GM12865 (cell line): ENCODE measurements at regions not wholly inside any gene's neighbourhood (a gene's known extent, or its start where the extent isn't known, plus 50 kb on each side); places are given as distances from the start of the nearest gene placed in this dataset.

ENCODE experiments used
- DNase-seq: peaks from one replicate; pipeline ENCODE4 v3.0.0; 2010; ENCODE audit warnings: low read depth
- H3K4me3 ChIP-seq: 2 replicates; pipeline ENCODE4 v1.5.1; 2011; ENCODE audit warnings: mild to moderate bottlenecking, low read depth, low read length, control low read depth
- TF ChIP-seq, protein P1 (sequence below): IDR thresholded peaks from 2 replicates; pipeline ENCODE4 v1.5.1; 2011; ENCODE audit warnings: low read length, control low read depth, low read depth, inconsistent platforms; ENCODE audit not compliant: insufficient read depth; ENCODE audit errors: missing control alignments

DNA sequence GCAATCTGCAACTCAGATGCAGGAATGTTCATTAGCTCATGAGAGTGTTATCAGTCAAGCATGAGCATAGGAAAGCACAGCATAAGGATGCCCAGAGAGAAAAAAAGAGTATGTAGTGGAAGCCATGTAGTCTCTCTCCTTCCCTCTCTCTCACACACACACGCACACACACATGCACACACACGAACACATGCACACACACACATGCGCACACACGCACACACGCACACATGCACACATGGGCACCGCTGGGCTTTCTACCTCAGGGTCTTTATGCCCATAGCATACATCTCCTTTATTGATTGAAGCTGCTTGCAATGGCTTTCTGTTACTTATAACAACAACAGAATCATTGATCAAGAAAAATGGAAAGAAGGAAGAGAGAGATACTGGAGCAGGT is 240.9 kb downstream of the ETNK1 start:
- DNase-seq = no peak
- TF ChIP-seq, protein P1, sequence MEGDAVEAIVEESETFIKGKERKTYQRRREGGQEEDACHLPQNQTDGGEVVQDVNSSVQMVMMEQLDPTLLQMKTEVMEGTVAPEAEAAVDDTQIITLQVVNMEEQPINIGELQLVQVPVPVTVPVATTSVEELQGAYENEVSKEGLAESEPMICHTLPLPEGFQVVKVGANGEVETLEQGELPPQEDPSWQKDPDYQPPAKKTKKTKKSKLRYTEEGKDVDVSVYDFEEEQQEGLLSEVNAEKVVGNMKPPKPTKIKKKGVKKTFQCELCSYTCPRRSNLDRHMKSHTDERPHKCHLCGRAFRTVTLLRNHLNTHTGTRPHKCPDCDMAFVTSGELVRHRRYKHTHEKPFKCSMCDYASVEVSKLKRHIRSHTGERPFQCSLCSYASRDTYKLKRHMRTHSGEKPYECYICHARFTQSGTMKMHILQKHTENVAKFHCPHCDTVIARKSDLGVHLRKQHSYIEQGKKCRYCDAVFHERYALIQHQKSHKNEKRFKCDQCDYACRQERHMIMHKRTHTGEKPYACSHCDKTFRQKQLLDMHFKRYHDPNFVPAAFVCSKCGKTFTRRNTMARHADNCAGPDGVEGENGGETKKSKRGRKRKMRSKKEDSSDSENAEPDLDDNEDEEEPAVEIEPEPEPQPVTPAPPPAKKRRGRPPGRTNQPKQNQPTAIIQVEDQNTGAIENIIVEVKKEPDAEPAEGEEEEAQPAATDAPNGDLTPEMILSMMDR = no peak
- H3K4me3 ChIP-seq = no peak overlapping the region

DNA sequence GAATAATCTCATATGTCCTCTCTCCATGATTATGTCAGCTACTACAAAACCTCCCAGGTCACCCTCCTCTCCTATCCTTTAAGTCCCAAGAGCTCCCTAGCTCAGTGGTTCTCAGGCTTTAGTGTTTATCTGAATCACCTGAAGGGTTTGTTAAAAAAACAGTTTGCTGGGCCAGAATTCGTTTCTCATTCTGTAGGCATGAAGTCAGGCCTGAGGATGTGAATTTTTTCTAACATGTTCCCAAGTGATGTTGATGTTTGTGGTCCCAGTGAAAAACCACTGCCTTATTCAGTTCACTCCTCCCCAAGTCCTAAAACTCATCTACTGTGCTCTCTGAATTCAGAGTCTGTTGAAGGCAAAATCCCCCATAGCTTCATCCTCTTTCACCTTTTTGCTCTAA is 241.4 kb downstream of the ETNK1 start:
- TF ChIP-seq, protein P1 = no peak
- no peak for DNase-seq

DNA sequence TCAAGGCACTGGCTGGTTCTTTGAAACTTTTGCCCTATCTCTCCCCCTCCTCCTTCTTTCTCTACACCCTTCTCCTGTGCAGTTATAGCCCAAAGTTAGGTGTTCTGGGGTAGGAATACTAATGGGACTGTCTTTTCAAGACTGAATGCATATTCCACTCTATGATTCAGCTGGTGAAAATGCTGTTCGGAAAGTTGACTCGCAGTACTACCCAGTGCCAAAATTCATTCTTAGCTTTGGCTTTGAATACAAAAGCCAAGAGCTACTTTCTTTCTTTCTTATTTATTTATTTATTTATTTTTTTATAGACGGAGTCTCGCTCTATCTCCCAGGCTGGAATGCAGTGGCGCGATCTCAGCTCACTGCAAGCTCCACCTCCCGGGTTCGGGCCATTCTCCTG is 249.2 kb downstream of the ETNK1 start:
- DNase-seq = no peak
- TF ChIP-seq, protein P1 = no peak
- no peak overlapping the region for H3K4me3 ChIP-seq

More for the DNA sequence above, 241.4 kb downstream of the ETNK1 start:
- H3K4me3 ChIP-seq = no peak overlapping the region

DNA sequence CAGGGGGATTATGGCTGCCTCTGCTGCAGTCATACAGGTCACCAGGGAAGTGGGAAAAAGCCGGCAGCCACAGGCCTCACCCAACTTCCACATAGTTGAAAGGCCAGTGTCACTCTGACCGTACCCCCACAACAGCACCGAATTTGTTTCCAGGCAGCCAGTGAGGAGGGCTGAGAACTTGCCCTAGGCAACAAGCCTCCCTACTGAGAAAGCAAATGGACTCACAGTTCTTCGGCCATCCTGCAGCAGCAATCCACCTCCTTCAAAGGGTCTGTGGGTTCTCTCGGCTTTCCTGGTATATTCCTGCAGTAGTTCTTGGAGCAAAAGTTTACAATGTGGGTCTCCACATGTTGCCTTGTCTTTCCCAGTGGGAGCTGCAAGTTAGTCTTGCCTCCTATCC is 251.3 kb downstream of the ETNK1 start:
- no peak overlapping the region for H3K4me3 ChIP-seq
- TF ChIP-seq, protein P1 = no peak

DNA sequence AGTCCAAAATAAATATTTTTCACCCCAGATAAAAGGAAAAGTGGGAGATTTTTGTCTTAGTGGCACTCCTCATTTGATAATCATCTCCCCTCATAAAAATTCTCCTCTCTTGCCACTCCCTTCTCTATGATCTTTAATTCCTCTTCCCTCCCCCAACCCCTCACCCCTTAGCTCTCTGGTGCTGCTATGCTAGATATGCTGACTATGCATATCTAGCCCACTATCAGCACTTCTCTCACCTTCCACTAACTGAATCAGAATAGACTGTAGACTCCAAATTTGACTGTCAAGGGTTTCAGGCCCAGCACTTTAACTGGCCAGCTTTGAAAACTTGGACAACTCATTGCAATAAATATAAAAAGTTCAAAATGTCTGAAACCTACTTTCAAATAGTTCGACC is 254.2 kb downstream of the ETNK1 start:
- H3K4me3 ChIP-seq = no peak overlapping the region
- TF ChIP-seq, protein P1 = no peak
- no peak for DNase-seq

More for the DNA sequence above, 251.3 kb downstream of the ETNK1 start:
- no peak for DNase-seq

DNA sequence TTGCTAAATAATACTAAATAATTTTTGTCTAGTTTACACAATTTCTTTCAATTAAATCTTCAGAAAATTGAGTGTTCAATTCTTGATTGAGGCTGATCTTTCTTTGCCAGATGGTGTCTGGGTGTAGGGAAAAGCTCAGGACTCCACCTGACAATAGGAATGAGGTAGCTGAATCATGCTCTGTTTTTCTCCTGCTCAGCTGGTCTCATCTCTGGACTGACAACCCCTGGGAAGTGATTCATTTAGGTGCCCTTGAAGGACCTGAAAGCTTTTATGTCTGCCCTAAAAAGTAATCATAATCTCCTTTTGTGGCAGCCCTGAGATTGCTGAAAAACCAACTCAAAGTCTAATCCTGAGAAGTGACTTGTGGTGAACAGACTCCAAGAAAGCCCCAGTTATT is 255.4 kb downstream of the ETNK1 start:
- no peak for DNase-seq
- H3K4me3 ChIP-seq = no peak overlapping the region

DNA sequence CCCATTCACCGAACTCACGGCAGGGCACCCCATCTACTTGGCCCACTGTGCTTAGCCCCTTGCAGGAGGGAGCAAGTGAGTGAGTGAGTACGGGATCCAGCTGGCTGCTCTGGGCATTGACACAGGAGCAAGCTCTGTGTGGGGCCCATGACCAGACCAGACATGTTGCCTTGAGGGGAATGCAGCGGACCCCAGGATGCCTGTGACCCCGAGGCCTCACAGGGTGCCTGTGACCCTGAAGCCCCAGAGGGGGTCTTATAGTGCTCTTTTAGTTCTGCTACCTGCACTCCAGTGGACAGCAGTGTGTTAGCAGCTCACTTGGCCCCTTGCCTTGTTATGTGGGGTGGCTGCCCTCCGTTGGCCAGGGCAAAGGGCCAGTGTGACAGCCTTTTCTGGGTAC is 255.8 kb downstream of the ETNK1 start:
- no peak overlapping the region for H3K4me3 ChIP-seq
- TF ChIP-seq, protein P1 = no peak
- no peak for DNase-seq

More for the DNA sequence above, 255.4 kb downstream of the ETNK1 start:
- TF ChIP-seq, protein P1 = no peak
